Activated CD8-positive, alpha-beta memory T cell treated with anti-CD3 and anti-CD28 coated beads for 24 hours (primary cell): ENCODE measurements at regions not wholly inside any gene's neighbourhood (a gene's known extent, or its start where the extent isn't known, plus 50 kb on each side); places are given as distances from the start of the nearest gene placed in this dataset.
"Not testable (repeated sequence)": the region's sequence is repeated elsewhere in the genome, so short reads cannot be mapped to it uniquely, and the experiment has no call there.

Experiments used
- DNase-seq: peaks from one replicate; pipeline ENCODE4 v3.0.0-alpha.2; 2020

DNA sequence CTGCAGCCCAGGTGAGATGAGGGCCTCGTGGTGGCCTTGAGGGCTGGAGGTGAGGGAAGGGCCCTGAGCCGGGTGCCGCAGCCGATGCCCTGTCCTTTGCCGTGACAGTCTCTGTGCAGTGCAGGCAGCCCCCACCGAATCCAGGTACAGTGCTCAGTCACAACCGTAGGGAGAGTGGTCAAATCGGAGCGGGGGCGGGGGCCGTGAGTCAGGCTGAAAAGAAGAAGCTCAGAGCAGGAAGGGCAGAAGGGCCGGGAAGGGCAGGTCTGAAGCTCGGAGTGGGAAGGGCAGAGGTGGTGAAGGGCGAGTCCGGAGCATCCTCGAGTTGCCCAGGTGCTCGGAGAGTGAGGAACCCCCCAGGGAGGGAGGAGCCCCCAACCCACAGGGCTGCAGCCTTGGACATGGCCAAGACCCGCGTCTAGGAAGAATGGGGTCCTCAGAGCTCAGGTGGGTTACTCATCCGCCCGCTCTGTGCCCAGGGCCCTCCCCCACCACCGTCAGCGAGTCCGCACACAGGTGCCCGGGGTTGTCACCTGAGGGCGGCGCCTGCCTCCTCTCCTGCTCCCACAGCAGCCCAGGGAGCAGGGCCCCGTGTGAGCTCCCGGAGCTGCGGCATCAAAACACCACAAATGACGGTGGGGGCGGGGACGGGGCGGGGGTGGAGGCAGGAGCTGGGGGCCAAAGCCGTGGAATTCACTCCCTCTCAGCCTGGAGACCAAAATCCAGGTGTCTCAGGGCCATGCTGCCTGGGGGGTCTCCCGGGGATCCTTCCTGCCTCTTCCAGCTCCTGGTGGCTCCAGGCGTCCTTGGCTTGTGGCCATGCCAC, 179.7 kb upstream of the ZNF469 start:
- DNase-seq: not testable (repeated sequence)

DNA sequence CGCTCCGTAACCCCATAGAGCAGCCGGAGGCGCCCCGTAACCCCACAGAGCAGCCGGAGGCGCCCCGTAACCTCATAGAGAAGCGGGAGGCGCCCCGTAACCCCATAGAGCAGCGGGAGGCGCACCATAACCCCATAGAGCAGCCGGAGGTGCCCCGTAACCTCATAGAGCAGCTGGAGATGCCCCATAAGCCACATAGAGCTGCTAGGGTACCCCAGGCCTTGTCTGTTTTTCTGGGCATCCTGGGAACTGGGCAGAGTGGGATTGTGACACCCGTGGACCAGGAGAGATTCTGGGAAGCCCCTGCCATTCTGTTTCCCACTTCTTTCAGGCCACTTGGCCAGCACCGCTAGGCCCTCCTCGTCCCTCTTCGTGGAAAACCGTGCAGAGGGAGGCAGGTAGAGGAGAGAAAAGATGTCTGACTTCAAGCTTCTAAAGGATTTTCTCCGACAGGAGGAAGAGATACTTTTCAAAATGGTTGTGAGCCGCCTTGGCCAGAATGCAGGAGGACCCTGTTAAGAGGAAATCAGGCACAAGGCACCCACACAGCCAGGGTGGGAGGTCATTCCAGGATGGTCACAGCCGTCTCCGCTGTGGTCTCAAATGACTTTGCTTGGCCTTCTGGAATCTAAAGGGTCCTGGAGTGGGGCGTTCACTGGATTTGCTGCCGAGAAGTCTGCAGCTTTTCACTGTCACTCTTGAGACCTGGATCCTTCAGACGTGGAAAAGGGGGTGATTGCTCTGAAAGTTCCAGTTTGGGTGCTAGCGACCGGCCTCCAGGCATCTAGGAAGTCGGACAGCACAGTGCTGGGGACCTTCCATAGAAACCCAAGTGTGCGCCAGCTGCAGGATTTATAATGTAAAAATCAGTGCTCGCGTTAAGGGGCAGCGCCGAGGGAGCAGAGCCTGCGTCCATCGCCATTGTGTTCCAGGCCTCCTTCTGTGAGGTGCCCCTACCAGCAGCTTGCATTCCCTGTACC, 178.3 kb upstream of the ZNF469 start:
- not testable (repeated sequence) for DNase-seq

DNA sequence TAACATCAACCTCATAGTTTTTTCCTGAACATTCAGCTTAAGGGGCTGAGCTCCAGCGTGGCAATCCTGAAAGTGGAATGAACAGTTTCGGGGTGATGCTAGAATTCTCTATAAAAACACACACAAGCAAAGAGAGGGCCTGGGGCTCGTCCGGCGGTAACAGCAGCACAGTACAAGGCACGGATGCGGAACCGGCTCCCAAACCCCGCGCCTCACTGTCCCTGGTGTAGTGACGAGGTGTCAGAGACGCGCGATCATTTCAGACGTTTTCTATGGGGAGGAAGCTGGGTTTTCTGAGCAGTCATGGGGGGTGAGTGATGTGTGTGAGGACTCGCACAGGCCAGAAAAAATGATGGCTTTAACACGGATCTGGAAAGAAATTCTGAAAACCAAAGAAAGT, 177.3 kb upstream of the ZNF469 start:
- not testable (repeated sequence) for DNase-seq

DNA sequence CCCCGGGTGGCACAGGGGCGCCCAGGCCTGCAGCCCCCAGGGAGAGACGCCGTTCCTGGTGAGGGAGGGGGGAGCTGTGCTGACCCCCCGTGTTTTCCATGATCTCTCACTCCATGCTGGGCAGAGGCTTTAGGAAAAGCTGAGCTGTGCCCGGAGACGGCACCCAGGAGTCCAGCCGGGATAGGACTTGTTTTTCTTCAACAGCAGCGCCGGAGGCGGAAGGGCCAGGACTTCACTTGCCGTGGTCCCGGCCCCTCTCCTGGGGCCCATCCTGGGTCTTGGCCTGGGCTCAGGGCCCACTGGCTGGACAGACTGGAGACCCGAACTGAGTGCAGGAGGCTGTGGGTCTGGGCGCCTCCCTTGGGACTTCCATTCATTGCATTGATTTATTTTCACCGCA, 176.8 kb upstream of the ZNF469 start:
- DNase-seq: not testable (repeated sequence)

DNA sequence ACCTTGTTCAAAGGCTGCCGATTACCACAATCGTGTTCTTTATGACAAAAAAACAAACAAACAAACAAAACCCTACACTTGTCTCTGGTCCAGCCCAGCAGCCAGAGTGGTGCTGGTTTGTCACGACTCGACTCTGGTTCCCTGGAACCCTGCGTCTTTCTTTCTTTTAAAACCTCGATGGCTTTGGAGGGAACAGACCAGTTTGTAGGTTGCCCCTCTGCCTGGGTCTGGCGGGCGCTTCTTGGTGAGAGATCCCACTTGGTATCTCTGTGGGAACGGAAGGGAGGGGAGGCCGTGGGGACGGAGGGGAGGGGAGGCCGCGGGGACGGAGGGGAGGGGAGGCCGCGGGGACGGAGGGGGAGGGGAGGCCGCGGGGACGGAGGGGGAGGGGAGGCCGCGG, 176.2 kb upstream of the ZNF469 start:
- not testable (repeated sequence) for DNase-seq

DNA sequence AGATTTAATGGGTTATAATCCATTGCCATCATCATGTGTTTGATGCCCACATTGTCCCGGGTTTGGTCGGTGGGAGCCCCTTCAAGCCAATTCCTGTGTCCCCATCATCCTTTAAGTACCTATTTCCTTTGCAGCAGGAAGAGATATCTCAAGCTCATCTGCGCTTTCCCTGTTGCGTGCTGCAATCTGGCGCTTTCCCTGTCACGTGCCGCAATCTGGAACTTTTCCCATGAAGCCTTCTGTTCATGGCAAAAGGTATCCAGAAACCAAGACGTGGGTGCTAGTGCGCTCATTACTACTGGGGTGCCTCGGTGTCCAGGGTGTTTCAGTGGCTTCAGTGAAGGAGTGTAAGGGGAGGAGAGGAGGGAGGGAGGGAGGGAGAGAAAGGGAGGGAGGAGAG, 174.6 kb upstream of the ZNF469 start:
- no peak for DNase-seq

DNA sequence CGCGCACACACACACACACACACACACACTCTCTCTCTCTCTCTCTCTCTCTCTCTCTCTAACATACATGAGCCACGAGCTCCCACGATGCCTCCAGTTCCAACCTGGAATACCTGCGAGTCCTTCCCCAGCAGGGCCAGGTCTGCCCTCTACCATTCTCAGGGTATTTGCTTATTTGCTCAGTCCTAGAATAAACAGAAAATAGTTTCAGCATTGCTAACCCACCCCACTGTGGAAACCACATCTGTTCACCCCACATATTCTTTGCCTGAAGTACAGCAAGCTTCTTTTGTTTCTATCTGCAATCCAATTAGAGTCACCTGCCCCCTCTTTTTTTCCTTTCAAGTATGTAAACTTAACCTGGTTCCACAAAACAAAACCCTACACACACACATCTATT, 174.0 kb upstream of the ZNF469 start:
- not testable (repeated sequence) for DNase-seq

DNA sequence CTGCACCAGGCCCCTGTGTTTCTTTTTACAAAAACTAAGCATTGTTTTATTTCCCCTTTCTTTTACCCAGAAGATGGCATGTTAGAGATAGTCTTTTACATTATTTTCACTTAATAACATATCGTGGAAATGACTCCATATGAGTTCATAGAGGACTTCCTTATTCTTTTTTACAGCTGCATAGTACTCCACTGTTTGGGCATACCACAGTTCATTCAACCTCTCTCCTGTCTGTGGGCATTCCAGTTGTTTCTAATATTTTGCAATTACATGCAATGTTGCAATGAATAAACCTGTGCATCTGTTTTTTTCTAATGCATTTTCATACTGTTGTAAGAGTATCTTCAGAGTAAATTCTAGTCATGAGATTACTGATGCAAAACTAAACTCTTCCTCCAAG, 173.2 kb upstream of the ZNF469 start:
- not testable (repeated sequence) for DNase-seq

DNA sequence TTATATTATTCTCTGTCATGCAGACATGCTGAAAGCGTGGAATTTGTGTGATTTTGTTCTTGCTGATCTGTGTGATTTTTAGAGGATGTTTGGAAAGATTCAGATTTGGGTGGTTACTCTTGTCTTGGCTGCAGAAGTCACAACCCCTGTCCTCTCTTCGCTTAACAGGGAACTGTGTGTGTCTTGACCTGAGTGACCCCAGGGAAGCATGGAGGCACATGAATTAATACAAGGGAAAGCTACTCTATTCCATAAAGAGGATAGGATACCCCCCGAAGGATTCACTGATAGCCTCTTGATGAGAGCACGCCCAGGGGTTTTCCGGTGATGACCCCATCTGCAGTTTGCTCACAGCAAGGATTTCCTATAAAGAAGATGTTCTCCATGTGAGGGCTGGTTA, 168.8 kb upstream of the ZNF469 start:
- not testable (repeated sequence) for DNase-seq

DNA sequence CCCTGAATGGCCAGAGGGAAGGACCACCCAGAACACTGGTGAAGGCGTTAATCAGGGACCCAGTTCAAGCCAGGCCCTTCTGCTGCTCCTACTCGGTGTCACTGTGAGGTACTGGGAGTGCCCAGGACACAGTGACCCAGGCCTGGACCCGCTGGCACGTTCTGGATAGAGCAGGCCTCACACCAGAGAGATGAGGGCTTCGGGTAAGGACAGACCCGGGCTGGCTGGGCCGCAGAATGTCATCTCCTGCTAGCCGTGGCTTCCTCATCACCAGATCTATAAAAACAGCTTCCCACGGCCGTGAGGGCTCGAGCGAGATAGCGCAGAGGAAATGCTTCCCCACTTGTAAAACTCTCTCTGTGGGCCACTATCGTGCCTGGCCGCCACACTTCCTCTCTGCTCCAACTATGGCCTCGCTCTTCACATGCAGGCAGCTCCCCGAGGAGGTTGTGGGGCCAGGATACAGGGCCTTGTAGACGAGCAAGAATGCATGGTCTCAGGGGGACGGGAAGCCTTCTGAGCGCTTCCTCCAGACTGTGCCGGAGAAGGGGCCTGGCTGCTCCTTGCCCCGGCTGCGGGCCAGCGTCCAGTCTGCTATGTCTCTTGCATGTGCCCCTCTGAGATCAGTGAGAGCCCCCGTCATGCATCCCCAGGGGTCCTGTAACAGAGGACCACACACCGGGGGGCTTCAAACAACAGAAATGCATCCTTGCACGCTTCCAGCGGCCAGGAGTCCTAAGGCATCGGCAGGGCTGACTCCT, 161.6 kb upstream of the ZNF469 start:
- DNase-seq: not testable (repeated sequence)

DNA sequence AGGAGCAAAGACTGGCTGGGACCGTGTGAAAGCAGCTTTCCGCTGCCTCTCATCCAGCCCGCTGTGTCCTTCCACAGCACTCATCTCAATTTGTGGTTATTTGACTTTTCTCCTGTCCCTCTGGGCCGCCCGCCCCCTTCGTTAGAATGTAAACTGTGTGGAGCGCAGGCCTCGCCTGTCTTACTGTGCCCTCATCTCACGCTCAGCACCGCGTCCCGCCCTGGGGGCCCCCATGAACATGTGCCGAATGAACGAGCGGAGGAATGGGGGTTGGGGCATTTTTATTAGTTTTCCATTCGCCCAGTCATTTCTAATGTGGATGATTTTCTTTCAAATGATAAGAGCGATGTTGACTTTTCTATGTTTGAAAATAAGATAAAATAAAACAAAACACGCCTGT, 159.1 kb upstream of the ZNF469 start:
- not testable (repeated sequence) for DNase-seq

DNA sequence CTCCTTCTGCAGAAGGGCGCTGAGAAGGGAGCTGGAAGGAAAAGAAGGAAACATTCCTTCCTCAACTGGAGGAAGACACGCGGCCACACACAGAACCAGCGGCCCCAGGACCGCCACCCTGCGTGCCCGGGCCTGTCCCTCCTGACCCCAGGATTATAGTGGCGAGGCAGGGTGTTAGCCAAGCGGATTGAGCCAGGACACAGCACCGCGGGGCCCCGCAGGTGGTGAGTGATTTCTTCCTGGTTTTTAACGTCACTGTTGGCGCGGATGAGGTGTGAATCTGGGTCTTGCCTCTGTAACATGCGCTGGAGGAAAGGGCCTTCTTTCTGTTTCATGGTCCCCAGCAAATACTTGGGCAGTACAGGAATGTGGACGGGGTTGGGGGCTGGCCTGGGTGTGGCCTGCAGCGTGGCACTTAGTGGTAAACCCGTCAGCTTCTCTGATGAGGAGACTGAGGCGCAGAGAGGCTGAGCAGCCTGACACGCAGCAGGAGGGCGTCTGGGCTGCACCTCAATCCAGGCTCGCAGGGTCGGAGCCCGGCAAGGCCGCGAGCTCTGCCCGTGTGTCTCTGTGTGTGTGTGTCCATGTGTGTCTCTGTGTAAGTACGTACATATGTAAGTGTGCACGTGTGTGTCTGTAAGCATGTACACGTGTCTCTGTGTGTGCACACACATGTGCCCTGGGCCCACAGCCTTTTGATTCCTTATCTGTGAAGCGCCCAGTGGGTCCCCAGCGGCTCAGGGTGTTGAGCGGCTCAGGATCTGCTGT, 158.4 kb upstream of the ZNF469 start:
- not testable (repeated sequence) for DNase-seq

DNA sequence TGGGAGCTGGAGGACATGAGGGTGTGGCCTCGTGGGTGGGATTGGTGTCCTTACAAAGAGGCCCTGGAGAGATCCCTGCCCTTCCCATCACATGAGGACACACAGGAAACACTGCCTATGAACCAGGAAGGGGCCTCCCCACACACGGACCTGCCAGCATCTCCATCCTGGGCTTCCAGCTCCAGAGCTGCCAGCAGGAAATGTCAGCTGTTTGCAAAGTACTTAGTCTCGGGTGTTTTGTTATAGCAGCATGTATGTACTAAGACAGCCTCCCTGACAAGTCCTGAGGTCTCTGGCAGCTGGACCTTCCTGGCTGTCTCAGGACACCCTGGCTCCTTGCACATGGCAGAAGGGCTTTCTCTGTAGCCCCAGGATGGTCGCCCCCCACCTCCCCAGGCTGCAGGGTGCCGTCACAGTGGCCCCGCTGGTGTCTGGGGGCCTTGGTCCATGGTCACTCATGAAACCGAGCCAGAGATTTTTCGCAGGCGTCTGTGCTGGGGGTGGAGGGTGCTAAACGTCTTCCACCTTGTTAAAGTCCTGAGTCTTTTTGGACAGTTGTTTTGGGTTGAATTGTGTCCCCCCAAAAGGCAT, 157.0 kb upstream of the ZNF469 start:
- not testable (repeated sequence) for DNase-seq

DNA sequence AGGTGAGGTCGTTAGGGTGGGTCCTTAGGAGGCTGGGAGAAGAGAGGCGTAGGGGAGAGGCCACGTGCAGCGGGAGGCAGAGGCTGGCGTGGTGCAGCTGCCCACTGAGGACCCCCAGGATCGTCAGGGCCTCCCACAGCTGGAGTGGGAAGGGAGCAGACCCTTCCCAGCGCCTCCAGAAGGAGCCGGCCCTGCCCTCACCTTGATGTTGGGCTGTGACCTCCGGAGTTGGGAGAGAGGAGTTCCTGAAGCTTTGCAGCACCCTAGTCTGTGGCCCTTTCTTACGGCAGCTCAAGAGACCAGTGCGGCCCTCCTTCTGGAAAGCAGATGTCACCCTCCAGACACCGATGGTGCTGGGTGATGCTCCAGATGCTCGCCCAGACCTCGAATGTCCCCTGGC, 156.5 kb upstream of the ZNF469 start:
- DNase-seq: not testable (repeated sequence)

DNA sequence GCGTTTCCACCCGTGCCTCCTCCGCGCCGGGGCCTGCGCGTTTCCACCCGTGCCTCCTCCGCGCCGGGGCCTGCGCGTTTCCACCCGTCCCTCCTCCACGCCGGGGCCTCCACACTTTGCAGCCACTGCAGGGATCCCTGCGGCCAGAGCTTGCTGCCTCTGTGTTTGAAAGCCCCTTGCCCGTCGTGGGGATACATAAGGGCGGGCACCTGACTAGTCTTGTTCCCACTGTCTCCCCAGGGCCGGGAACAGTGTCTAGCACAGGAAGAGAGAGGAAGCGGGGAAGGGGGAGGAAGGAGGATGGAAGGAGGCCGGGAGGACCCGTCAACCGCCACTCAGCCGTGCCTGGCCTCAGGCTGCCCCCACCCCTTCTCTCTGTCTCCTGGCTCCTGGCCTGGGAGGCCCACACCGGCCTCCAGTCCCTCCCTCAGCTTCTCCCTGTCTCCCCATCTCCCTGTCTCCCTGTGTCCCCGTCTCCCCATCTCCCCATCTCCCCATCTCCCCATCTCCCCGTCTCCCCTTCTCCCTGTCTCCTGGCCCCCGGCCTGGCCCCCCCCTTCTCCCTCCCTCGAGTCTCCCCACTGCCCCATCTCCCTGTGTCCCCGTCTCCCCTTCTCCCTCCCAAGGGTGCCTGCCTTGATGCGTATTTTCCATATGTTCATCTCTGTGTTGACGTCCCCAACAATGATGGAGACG, 155.6 kb upstream of the ZNF469 start:
- DNase-seq: not testable (repeated sequence)

DNA sequence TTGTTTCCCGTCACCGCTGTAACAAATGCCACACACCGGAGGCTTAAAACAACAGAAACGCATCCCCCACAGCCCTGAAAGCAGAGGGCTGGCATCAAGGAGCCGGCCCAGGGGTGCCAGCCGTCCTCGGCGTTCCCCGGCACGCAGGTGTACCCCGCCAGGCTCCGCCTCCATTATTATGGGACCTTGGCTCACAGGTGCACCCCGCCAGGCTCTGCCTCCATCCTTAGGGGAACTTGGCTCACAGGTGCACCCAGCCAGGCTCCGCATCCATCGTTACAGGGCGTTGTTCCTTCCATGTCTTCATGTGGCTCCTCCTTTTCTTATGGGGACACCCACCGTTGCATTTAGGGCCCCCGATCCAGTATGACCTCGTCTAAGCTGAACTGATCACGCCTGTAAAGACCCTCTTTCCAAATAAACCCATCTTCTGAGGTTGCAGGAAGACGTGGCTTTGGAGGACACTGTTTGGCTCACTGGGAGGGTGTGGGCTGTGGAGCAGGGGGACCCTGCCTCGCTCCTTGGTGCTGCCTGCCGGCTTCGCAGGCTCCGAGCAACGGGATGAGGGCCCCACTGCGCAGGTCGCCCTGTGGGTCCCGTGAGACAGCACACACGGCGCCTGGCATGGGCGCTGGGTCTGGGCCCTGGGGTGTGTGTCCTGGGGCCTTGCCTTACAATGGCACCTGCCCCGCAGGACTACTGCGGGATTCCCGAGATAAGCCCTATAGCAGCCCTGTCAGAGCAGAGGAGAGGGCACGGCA, 154.9 kb upstream of the ZNF469 start:
- not testable (repeated sequence) for DNase-seq

DNA sequence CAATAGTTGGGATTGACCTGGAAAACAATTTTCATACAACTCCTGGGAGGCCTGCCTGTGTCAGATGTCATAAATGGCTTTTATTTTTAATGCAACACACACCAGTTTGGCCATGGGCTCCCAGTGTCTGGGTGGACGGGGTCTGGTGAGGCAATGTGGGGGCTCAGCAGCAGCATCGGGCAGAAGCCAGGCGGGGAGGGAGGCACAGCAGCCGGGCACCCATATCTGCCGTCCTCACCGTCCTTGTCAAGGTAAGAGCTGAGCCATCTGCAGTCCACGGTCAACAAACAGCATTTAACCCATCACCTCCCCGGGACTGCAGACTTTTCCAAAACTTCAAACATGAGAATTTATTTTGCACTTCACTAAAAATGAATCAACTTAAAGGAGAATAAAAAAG, 154.0 kb upstream of the ZNF469 start:
- not testable (repeated sequence) for DNase-seq

DNA sequence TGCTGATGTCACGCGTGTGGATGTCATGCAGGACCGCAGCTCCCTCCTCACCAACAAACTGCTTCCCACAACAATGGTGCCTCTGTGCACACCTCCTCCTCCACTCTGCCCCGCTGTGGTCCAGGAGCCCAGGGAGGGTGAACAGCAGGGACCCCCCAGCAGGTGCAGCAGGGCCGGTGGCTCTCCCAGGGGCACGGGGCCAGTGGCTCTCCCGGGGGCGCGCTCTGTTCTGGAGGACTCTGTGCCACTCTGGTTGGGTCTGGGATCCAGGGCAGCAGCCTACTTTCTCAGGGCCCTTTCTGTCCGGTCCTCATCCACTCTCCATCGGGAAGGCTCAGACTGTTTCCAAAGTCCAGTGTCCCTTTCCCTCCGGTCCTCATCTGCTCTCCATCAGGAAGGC, 153.0 kb upstream of the ZNF469 start:
- not testable (repeated sequence) for DNase-seq

DNA sequence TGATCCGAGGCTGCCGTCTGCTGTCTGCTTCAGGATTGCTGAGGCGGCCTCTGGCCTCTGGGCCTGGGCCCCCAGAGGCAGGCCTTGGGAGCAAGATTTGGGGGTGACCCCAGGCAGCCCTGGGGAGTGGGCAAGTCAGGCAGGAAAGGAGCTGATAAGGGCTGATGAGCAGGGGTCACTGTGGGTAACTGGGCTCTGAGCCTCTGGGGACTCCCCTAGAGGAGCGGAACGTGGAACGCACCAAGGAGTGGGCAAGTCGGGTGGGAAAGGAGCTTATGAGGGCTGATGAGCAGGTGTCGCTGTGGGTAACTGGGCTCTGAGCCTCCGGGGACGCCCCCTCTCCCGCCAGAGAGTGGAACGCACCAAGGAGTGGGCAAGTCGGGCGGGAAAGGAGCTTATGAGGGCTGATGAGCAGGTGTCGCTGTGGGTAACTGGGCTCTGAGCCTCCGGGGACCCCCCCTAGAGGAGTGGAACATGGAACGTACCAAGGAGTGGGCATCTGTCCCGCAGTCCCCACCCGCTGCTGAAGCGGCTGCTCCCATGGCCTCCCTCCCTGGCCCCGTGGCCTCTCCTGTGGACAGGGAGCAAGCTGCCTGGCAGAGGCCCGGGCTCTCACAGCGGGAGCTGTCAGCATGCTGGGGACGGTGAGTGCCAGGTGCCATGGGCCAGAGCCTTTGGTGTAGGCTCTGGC, 152.3 kb upstream of the ZNF469 start:
- not testable (repeated sequence) for DNase-seq
